ENCODE measurements at regions not wholly inside any gene's neighbourhood (a gene's known extent, or its start where the extent isn't known, plus 50 kb on each side); places are given as distances from the start of the nearest gene placed in this dataset.

GRCh38 chr11:122209619-122210366, 93.8 kb upstream of the BLID start:
- 32 to 51% (median 43%) methylated on average over 4 of the region's 4 CpGs for WGBS, 5 donors
- Histone ChIP-seq H3K4me1 (peaks cover 0 to 36% (median 11%) of the 10 kb centered on the region in 4 donors), H3K36me3 (no peaks in the 10 kb centered on the region), H3K27me3 (no peaks in the 10 kb centered on the region), H3K27ac (peak overlapping the region in 2 of 5 donors; percentile 57 to 73), H3K9me3 (no peaks in the 10 kb centered on the region), H3K4me3 (no peak overlapping the region)
- TF ChIP-seq POLR2AphosphoS5 (IDR thresholded peaks at IDR 0.05) (peak in 1 of 3 donors; percentile 30), POLR2A (IDR thresholded peaks at IDR 0.05) (no peak)
- DNase-seq = peak in 1 of 2 donors; percentile 83
- intact Hi-C loops (cut with DNase I; ENCODE audit: low total_unique reads) = loop anchor here (5.0 kb wide), 1 partner anchor 293 kb away; no protein-coding TSS in a partner anchor

GRCh38 chr11:122207921-122208764, 92.1 kb upstream of the BLID start:
- WGBS, 5 donors = 52 to 73% (median 71%) methylated on average over 8 of the region's 8 CpGs
- Histone ChIP-seq H3K27ac (peak overlapping the region in 4 of 5 donors; percentile 36 to 73 (median 50)), H3K27me3 (peaks cover 0 to 3% (median 0%) of the 10 kb centered on the region in 3 donors), H3K4me1 (peaks cover 0 to 38% (median 13%) of the 10 kb centered on the region in 4 donors), H3K9me3 (no peaks in the 10 kb centered on the region), H3K4me3 (no peak overlapping the region), H3K36me3 (no peaks in the 10 kb centered on the region)
- intact Hi-C loops (cut with DNase I; ENCODE audit: low total_unique reads) = no loop called here
- TF ChIP-seq EP300 (IDR thresholded peaks at IDR 0.05) (no peak), POLR2AphosphoS5 (IDR thresholded peaks at IDR 0.05) (no peak), CTCF (IDR thresholded peaks at IDR 0.05) (no peak), POLR2A (IDR thresholded peaks at IDR 0.05) (no peak)
- DNase-seq = no peak

GRCh38 chr11:122207505-122207904, 91.5 kb upstream of the BLID start:
- Histone ChIP-seq H3K27ac (peak overlapping the region in 4 of 5 donors; percentile 23 to 73 (median 46)), H3K36me3 (no peaks in the 10 kb centered on the region), H3K9me3 (no peaks in the 10 kb centered on the region), H3K4me3 (no peak overlapping the region), H3K27me3 (peaks cover 0 to 7% (median 0%) of the 10 kb centered on the region in 3 donors), H3K4me1 (peaks cover 4 to 44% (median 19%) of the 10 kb centered on the region in 4 donors)
- intact Hi-C loops (cut with DNase I; ENCODE audit: low total_unique reads) = no loop called here
- DNase-seq = peak in 1 of 2 donors; percentile 87
- WGBS, 5 donors = 34 to 53% (median 49%) methylated on average over 8 of the region's 8 CpGs
- TF ChIP-seq CTCF (IDR thresholded peaks at IDR 0.05) (no peak), POLR2AphosphoS5 (IDR thresholded peaks at IDR 0.05) (no peak), EP300 (IDR thresholded peaks at IDR 0.05) (no peak), POLR2A (IDR thresholded peaks at IDR 0.05) (no peak)

- H3K4me1 ChIP-seq = peaks cover 4 to 50% (median 24%) of the 10 kb centered on the region in 4 donors
Observed at GRCh38 chr11:122205036-122205435, 89.0 kb upstream of the BLID start.

More at GRCh38 chr11:122205036-122205435, 89.0 kb upstream of the BLID start:
- H3K27me3 ChIP-seq = peaks cover 0 to 7% (median 0%) of the 10 kb centered on the region in 3 donors
- no peak overlapping the region for H3K27ac ChIP-seq
- TF ChIP-seq EP300 (IDR thresholded peaks at IDR 0.05) = no peak
- no peak for TF ChIP-seq POLR2AphosphoS5 (IDR thresholded peaks at IDR 0.05)
- TF ChIP-seq POLR2A (IDR thresholded peaks at IDR 0.05) = no peak
- no peak for TF ChIP-seq CTCF (IDR thresholded peaks at IDR 0.05)
- H3K9me3 ChIP-seq = no peaks in the 10 kb centered on the region
- intact Hi-C loops (cut with DNase I; ENCODE audit: low total_unique reads) = no loop called here
- H3K36me3 ChIP-seq = no peaks in the 10 kb centered on the region
- 50 to 65% (median 55%) methylated on average over 5 of the region's 5 CpGs for WGBS, 5 donors
- DNase-seq = no peak
- H3K4me3 ChIP-seq = no peak overlapping the region

Measured in stomach (tissue), 8 donors.